ENCODE measurements at regions not wholly inside any gene's neighbourhood (a gene's known extent, or its start where the extent isn't known, plus 50 kb on each side); places are given as distances from the start of the nearest gene placed in this dataset.
A peak's percentile ranks its signal among the peaks of the same experiment; 100 is the strongest.

DNA sequence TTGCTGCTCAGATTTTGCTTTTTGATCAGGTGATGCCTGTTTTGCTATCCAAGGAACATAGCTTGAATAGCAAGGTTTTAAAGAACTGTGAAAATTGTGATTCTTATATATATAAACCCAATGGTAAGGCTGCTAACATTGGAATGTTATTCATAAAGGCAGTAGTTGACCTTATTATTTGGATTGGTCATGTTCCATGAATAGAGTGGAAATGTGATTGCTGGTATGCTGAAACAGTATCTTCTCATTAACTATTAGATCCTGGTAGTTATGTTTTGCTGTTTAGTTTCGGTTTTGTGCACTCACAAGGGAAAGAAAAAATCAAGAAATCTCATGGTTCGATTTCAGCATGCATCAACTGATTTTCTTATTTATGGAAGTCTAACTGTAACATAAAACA lies 78.7 kb upstream of the NPHP3 start:
- no peaks in the 10 kb centered on the region for H3K9me3 ChIP-seq
- intact Hi-C loops (cut with DNase I), result no loop called here
- no peaks in the 10 kb centered on the region for H3K4me1 ChIP-seq (replicated peaks)
- no peaks in the 10 kb centered on the region for H3K27me3 ChIP-seq (replicated peaks; ENCODE audit: insufficient read depth)
- no peak for DNase-seq (ENCODE audit: low spot score)
- H3K36me3 ChIP-seq, result no peaks in the 10 kb centered on the region
- 46% methylated on average over 2 of the region's 2 CpGs for WGBS
- no peak overlapping the region for H3K27ac ChIP-seq
- H3K4me3 ChIP-seq, result no peak overlapping the region
- TF ChIP-seq POLR2AphosphoS5 (IDR thresholded peaks at IDR 0.05) (no peak), POLR2A (IDR thresholded peaks at IDR 0.05) (no peak)
- TF ChIP-seq, protein P1, sequence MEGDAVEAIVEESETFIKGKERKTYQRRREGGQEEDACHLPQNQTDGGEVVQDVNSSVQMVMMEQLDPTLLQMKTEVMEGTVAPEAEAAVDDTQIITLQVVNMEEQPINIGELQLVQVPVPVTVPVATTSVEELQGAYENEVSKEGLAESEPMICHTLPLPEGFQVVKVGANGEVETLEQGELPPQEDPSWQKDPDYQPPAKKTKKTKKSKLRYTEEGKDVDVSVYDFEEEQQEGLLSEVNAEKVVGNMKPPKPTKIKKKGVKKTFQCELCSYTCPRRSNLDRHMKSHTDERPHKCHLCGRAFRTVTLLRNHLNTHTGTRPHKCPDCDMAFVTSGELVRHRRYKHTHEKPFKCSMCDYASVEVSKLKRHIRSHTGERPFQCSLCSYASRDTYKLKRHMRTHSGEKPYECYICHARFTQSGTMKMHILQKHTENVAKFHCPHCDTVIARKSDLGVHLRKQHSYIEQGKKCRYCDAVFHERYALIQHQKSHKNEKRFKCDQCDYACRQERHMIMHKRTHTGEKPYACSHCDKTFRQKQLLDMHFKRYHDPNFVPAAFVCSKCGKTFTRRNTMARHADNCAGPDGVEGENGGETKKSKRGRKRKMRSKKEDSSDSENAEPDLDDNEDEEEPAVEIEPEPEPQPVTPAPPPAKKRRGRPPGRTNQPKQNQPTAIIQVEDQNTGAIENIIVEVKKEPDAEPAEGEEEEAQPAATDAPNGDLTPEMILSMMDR (IDR thresholded peaks at IDR 0.05), result no peak

- H3K27ac ChIP-seq, result no peak overlapping the region
Observed at GRCh38 chr3:132790806-132791205, 68.6 kb upstream of the NPHP3 start.

DNA sequence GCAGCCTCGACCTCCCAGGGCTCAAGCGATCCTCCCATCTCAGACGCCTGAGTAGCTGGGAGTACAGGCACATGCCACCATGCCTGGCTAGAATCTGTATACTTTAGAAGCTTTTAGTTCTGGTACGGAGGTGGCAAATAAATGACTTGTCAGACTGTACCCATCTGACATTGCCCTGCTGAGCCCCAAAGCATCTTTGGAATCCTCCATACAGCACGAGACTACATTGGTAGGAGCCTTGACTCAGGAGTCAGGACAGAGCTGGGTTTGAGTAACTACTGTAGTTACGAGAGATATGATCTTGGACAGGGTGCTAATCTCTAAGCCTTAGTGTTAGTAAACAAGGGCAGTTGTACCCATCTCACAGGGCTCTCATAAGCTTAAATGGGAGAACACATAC lies 67.8 kb upstream of the NPHP3 start:
- intact Hi-C loops (cut with DNase I), result no loop called here
- Histone ChIP-seq H3K27ac (no peak overlapping the region), H3K9me3 (no peaks in the 10 kb centered on the region), H3K36me3 (no peaks in the 10 kb centered on the region), H3K27me3 (replicated peaks; ENCODE audit: insufficient read depth) (no peaks in the 10 kb centered on the region), H3K4me1 (replicated peaks) (no peaks in the 10 kb centered on the region), H3K4me3 (no peak overlapping the region)
- DNase-seq (ENCODE audit: low spot score), result no peak
- TF ChIP-seq POLR2AphosphoS5 (IDR thresholded peaks at IDR 0.05), result no peak
- TF ChIP-seq, protein P1 (IDR thresholded peaks at IDR 0.05), result no peak
- no peak for TF ChIP-seq POLR2A (IDR thresholded peaks at IDR 0.05)
- WGBS, result 67% methylated on average over 6 of the region's 6 CpGs

More at GRCh38 chr3:132790806-132791205, 68.6 kb upstream of the NPHP3 start:
- Histone ChIP-seq H3K9me3 (no peaks in the 10 kb centered on the region), H3K36me3 (no peaks in the 10 kb centered on the region), H3K4me3 (no peak overlapping the region), H3K27me3 (replicated peaks; ENCODE audit: insufficient read depth) (no peaks in the 10 kb centered on the region), H3K4me1 (replicated peaks) (no peaks in the 10 kb centered on the region)
- no peak for DNase-seq (ENCODE audit: low spot score)
- TF ChIP-seq POLR2AphosphoS5 (IDR thresholded peaks at IDR 0.05) (no peak), POLR2A (IDR thresholded peaks at IDR 0.05) (no peak)
- TF ChIP-seq, protein P1 (IDR thresholded peaks at IDR 0.05), result no peak
- intact Hi-C loops (cut with DNase I), result no loop called here

- H3K36me3 ChIP-seq, result no peaks in the 10 kb centered on the region
- no peak overlapping the region for H3K4me3 ChIP-seq
- no peaks in the 10 kb centered on the region for H3K9me3 ChIP-seq
- peak; percentile 8 for DNase-seq (ENCODE audit: low spot score)
- no peaks in the 10 kb centered on the region for H3K4me1 ChIP-seq (replicated peaks)
- H3K27ac ChIP-seq, result no peak overlapping the region
- intact Hi-C loops (cut with DNase I), result no loop called here
- H3K27me3 ChIP-seq (replicated peaks; ENCODE audit: insufficient read depth), result no peaks in the 10 kb centered on the region
- peak; percentile 31 for TF ChIP-seq POLR2AphosphoS5 (IDR thresholded peaks at IDR 0.05)
- TF ChIP-seq, protein P1 (IDR thresholded peaks at IDR 0.05), result no peak
Observed at GRCh38 chr3:132788301-132788671, 66.1 kb upstream of the NPHP3 start.

DNA sequence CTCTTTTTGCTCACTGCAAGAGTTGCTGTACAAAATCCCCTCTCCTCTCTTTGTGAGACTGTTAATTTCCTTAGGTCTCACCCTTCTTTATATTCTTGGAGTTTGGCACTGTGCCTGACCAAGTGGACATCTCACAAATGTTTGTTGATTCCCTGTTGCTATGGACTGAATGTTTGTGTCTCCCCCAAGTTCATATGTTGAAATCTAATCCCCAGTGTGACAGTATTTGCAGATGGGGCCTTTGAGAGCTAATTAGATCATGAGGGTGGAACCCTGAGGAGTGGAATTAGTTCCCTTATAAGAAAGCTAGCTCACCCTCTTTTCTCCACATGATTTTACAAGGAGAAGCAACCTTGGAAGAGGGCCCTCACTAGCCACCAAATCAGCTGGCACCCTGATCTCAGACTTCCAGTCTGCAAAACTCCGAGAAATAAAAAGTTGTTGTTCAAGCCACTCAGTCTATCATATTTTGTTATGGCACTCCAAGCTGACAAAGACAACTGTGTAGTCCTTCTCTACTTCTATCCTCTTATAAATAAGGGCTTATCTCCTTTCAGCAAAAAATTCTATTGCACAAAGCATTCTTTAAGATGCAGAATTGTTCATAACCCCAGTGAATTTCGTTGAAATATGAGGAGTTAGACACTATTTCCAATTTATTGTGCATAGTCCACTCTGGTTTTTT lies 65.5 kb upstream of the NPHP3 start:
- TF ChIP-seq POLR2A (IDR thresholded peaks at IDR 0.05), result no peak
- TF ChIP-seq, protein P1 (IDR thresholded peaks at IDR 0.05), result no peak
- no peak for TF ChIP-seq POLR2AphosphoS5 (IDR thresholded peaks at IDR 0.05)
- DNase-seq (ENCODE audit: low spot score), result no peak
- Histone ChIP-seq H3K4me1 (replicated peaks) (no peaks in the 10 kb centered on the region), H3K36me3 (no peaks in the 10 kb centered on the region), H3K9me3 (no peaks in the 10 kb centered on the region), H3K27me3 (replicated peaks; ENCODE audit: insufficient read depth) (no peaks in the 10 kb centered on the region), H3K27ac (no peak overlapping the region), H3K4me3 (no peak overlapping the region)
- WGBS, result 46% methylated on average over 2 of the region's 2 CpGs
- intact Hi-C loops (cut with DNase I), result no loop called here

Measured in prostate gland (tissue), 2 donors.